ENCODE measurements at regions not wholly inside any gene's neighbourhood (a gene's known extent, or its start where the extent isn't known, plus 50 kb on each side); places are given as distances from the start of the nearest gene placed in this dataset.
A peak's percentile ranks its signal among the peaks of the same experiment; 100 is the strongest.
"Not testable (repeated sequence)": the region's sequence is repeated elsewhere in the genome, so short reads cannot be mapped to it uniquely, and the experiment has no call there.

GRCh38 chr20:11976966-11977365 lies 59.3 kb downstream of the BTBD3 start:
- no peak for DNase-seq

- no peak for DNase-seq
These were observed 60.8 kb downstream of the BTBD3 start for GRCh38 chr20:11978496-11978895.

GRCh38 chr20:11979306-11979990 lies 61.8 kb downstream of the BTBD3 start:
- DNase-seq, result no peak

- no peak for DNase-seq
These were observed 62.6 kb downstream of the BTBD3 start for GRCh38 chr20:11980263-11980662.

- no peak for DNase-seq
These were observed 63.8 kb downstream of the BTBD3 start for GRCh38 chr20:11981366-11981947.

- no peak for DNase-seq
These were observed 64.7 kb downstream of the BTBD3 start for GRCh38 chr20:11982289-11982954.

DNA sequence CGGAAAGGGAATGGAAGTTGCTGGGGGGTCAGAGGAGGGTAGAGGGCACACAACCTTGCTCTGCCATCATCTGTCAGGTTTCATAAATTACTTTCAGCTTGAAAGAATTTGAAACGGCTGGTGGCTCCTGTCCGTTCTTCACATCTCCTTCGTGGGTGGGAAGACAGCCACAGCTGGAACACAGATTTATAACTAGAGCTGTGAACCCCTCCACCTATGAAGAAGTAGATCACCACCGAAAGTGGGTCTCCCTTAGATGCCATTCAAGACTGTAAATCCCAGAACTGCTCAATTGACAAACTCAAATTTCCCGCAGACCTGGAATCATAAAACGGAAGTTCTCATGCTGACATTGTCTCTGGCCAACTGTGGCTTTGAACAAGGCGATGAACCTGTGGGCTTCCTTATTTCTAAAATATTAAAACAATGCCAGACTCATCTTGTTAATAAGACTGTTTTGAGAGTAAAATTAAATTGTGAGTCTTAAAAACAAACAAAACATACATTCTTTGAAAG lies 65.3 kb downstream of the BTBD3 start:
- no peak for DNase-seq

DNA sequence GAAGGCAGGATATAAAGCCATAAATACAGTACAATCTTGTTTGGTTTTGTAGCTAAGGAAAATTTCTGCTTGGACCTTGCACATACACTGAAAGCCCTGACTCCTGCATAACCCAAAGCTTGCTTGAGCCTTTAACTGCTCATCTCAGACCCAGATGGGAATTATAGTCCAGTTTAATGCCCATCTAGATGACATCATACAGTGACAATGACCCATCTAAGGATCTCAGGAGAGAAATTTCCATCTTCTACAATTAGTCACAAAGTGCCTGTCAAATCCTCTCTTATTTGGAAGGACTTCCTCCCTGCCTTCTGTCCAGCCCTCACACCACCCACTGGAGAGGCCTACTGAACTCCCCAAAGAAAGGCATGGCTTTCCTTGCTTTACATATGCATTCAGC lies 69.3 kb downstream of the BTBD3 start:
- DNase-seq, result no peak

- no peak for DNase-seq
These were observed 69.8 kb downstream of the BTBD3 start for GRCh38 chr20:11987526-11987925.

DNA sequence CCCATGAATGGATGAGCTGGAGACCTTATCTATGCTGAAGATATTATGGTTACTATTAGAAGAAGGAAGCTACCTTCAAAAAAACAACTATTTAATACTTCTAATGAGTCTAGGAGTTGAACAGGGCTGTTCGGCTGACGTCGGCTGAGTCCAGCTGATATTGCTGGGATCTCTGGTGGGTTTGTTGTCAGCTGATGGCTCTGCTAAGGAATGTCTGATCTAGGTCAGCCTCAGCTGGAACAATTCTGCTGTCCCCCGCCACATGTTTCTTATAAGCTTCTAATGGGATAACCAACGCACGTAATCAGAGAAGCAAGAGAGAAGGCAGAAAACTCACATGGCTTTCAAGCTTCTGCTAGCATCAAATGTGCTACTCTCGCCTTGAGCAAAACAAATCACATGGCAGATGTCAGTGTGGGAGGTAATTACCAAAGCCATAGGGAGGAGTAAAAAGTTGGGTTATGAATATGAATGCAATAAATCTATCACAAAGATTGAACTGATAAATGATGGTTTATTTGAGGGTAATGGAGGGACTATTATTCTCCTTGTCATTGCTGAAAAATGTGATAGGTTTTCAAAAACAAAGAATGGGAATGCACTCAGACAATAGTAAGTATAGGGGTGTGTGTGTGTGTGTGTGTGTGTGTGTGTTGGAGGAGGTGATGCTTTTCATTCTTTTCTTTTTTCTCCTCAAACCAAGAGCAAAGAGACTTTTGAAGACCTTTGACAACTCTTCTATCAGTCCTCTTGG lies 71.5 kb downstream of the BTBD3 start:
- DNase-seq, result no peak

- DNase-seq, result no peak
These were observed 74.7 kb downstream of the BTBD3 start for GRCh38 chr20:11992426-11992825.

DNA sequence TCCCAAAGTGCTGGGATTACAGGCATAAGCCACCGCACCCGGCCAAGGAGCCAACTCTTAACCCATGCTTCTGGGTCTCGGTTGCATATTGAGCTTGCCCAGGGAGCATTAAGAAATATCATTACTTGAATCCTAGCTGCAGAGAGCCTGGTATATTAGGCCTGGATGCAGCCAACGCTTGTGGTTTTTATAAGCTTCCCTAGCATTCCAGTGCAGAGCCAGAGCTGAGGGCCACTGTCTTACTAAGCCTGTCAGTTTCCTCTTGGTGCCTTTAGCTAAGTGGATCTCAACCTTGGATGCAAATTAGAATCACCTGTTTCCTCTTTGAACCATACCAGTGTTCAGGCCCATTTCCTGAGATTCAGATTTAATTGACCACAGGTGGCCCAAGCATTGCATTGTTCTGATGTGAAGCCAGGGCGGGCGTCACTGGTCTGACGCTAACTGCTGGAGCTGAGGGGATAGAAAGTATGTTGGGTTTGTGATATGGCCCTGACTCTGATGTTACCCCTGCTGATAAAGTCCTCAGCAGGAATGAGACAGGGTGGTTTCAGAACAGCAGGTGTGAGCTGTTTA lies 76.3 kb downstream of the BTBD3 start:
- DNase-seq, result no peak

GRCh38 chr20:11995805-11996567 lies 78.3 kb downstream of the BTBD3 start:
- no peak for DNase-seq

DNA sequence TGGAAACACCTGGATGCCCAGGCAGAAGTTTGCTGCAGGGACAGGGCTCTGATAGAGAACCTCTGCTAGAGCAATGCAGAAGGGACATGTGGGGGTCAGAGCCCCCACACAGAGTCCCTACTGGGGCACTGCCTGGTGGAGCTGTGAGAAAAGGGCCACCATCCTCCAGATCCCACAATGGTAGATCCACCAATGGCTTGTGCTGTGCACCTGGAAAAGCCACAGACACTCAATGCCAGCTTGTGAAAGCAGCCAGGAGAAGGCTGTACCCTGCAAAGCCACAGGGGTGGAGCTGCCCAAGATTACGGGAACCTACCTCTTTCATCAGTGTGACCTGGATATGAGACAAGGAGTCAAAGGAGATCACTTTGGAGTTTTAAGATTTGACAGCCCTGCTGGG lies 87.1 kb downstream of the BTBD3 start:
- DNase-seq, result not testable (repeated sequence)

DNA sequence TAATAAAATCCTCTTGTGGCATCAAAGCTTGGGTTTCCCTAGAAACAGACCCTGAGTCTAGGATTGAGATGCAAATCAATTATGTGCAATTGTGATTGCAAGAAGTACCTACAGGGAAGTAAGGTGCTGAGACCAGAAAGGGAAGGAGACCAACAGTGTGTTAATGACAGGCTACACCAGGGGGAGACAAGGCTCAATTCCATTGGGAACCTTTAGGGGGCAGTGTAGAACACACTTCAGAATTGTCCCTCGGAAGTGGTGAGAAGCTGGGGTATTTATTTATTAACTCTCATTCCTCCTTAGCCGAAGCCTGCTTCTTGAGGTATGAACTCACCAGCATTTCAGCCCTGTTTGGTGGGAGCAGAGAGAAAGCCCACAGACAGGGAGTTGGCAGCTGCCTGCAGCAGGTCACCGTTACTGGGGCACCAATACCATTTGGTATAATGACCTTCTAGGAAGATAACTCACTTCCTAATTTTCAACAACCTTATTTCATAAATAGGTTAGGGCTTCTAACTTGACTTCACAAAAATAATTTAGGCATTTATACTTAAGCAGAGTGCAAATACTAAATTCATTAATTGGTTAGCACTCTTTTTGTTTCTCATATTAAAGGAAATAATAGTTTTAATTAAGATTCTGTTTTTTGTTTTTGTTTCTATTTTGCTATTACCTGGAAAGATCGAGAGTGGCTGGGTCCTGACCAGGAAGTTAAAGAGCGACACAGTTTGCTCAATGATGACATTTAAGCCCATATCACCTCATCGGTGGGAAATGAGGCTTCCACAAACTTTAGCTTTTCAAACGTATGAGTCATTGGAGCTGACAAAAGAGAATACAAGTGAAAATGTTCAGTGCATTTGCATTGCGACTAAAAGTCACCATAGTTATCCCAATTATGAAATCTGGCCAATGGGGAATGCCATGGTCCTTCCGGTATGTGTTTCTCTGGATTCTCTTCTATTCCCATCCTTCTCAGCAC lies 94.8 kb downstream of the BTBD3 start:
- peak; percentile 7 for DNase-seq

DNA sequence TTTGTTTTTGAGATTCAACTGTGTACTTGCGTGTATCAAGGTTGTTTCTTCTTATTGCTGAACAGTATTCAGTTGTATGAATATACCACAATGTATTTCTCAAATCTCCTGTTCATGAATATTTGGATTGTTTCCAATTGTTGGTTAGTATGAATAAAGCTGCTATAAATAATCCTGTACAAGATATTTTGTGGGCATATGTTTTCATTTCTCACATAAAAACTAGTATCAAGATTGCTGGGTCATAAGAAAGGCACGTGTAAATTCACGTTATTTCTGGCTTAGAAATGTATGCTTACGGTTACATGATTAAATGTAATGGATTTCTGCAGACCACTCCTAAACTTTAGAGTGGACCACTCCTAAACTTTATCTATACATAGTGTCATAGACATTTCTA lies 96.6 kb downstream of the BTBD3 start:
- no peak for DNase-seq

DNA sequence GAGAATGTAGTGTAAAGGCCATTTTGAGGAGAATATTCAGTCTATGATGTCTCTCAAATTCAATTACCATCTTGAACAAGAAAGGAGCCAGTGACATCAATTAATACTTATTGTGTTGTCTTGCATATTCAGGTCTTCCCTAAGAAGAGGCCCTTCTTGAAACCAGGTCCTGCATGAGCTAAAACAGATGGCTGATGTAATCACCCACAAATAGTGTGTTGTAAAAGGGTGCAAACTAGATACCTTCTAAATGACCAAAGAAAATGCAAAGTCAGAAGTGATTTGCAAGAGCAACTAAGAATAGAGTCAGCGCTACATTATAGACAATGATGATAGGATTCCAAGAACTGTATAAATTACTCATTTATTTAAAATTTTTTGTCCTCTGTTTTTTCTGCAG lies 97.0 kb downstream of the BTBD3 start:
- DNase-seq, result no peak

DNA sequence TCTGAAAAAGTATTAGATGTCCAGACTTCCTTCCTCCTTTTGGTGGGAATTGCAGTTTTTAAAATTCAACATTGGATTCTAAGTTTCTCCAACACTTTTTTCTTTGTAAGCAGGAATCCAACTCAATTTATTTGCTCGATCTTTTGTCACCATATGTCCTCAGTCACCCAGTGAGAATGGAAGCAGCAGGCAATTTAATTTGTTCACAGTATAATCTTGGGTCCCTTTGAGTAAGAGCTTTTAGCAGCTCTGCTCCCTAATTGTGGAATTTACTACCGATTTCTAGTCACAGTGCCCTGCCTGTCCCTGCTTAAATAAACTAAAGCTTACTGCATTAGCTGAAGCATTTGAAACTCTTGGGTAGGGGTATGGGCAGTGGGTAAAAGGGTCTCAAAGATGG lies 98.6 kb downstream of the BTBD3 start:
- no peak for DNase-seq

DNA sequence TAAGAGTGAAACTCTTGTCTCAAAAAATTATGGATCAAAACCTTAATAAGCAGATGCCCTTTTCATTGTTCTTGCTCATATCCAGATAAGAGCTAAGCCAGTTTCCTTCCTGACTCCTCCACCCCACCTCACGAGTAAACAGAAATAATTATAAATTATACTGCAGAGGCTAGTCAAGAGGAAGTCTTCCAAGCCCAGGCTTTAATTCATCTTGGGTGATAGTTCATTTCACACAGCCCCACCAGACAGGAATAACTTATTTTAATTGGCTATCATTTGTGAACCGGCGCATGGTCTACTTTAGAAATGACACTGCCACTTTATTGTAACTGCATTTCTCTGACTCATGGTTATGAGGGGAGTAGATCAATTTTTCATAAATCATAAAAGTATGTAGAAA lies 102.0 kb downstream of the BTBD3 start:
- DNase-seq, result no peak

DNA sequence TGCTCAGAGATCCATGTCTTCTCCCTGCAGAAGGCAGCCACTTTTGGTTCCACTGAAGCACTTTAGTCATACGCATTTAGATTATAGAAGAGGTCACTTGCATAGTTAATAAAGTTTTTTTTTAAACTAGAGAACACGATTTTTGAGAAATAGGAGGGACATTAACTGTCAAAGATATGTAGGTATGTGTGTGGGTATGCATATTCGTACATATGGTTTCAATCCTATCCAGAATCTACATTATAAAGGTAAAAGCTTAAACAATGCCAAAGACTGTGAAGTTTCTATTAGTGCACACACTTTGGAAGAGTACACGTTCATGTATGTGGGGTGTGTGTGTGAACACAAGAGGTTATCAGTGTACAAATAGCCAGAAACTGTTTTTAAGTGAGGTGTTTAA lies 103.2 kb downstream of the BTBD3 start:
- DNase-seq, result no peak

DNA sequence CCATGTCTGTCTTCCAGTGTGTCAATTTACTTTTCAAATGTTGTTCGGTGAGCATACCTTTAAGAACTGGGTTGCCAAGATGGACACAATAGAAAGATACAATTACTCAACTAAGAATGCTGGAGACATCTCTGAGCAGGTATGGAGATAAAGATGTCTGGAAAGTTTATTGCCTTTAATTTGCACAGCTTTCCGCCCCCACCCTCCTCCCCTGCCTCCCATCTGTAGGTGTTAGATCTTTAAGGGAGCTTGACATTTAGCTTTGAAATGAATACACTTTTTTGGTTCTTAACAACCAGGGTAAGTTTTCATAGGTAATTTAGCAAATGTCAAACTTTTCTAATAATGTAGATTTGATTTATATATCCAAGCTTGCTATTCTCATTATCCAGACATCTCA lies 104.4 kb downstream of the BTBD3 start:
- no peak for DNase-seq

Data from CD4-positive, alpha-beta T cell treated with Interleukin-21 for 1 hour (primary cell).